DMS79 treated with DMSO at 0.1 percent for 48 hours (cell line): ENCODE measurements at regions not wholly inside any gene's neighbourhood (a gene's known extent, or its start where the extent isn't known, plus 50 kb on each side); places are given as distances from the start of the nearest gene placed in this dataset.
"Not testable (repeated sequence)": the region's sequence is repeated elsewhere in the genome, so short reads cannot be mapped to it uniquely, and the experiment has no call there.

Experiments used
- DNase-seq: peaks from one replicate; lab custom pipeline; 2025; lab: John Stamatoyannopoulos, UW

- no peak for DNase-seq
Measured at GRCh38 chr3:104132566-104133403, 1233.9 kb upstream of the ALCAM start.

GRCh38 chr3:104133630-104134029 lies 1233.1 kb upstream of the ALCAM start:
- no peak for DNase-seq

- DNase-seq: no peak
Measured at GRCh38 chr3:104137116-104137515, 1229.6 kb upstream of the ALCAM start.

- no peak for DNase-seq
Measured at GRCh38 chr3:104145164-104145563, 1221.5 kb upstream of the ALCAM start.

GRCh38 chr3:104149154-104149553 lies 1217.6 kb upstream of the ALCAM start:
- DNase-seq: no peak

- no peak for DNase-seq
Measured at GRCh38 chr3:104150724-104151123, 1216.0 kb upstream of the ALCAM start.

GRCh38 chr3:104154896-104155295 lies 1211.8 kb upstream of the ALCAM start:
- no peak for DNase-seq

GRCh38 chr3:104165866-104166265 lies 1200.8 kb upstream of the ALCAM start:
- no peak for DNase-seq

- no peak for DNase-seq
Measured at GRCh38 chr3:104168386-104168785, 1198.3 kb upstream of the ALCAM start.

- DNase-seq: no peak
Measured at GRCh38 chr3:104175696-104176095, 1191.0 kb upstream of the ALCAM start.

GRCh38 chr3:104176706-104177105 lies 1190.0 kb upstream of the ALCAM start:
- DNase-seq: no peak

- no peak for DNase-seq
Measured at GRCh38 chr3:104178680-104179079, 1188.0 kb upstream of the ALCAM start.

- no peak for DNase-seq
Measured at GRCh38 chr3:104180906-104181305, 1185.8 kb upstream of the ALCAM start.

GRCh38 chr3:104190681-104191080 lies 1176.0 kb upstream of the ALCAM start:
- DNase-seq: no peak

- DNase-seq: no peak
Measured at GRCh38 chr3:104198131-104198530, 1168.6 kb upstream of the ALCAM start.

- no peak for DNase-seq
Measured at GRCh38 chr3:104206925-104207324, 1159.8 kb upstream of the ALCAM start.

- no peak for DNase-seq
Measured at GRCh38 chr3:104214277-104214676, 1152.4 kb upstream of the ALCAM start.

GRCh38 chr3:104214937-104215336 lies 1151.8 kb upstream of the ALCAM start:
- no peak for DNase-seq

- not testable (repeated sequence) for DNase-seq
Measured at GRCh38 chr3:104219046-104219445, 1147.7 kb upstream of the ALCAM start.

GRCh38 chr3:104234442-104235194 lies 1132.1 kb upstream of the ALCAM start:
- no peak for DNase-seq

GRCh38 chr3:104244680-104245220 lies 1122.0 kb upstream of the ALCAM start:
- no peak for DNase-seq

GRCh38 chr3:104245261-104245660 lies 1121.4 kb upstream of the ALCAM start:
- no peak for DNase-seq

- no peak for DNase-seq
Measured at GRCh38 chr3:104245981-104246380, 1120.7 kb upstream of the ALCAM start.
